ENCODE measurements at regions not wholly inside any gene's neighbourhood (a gene's known extent, or its start where the extent isn't known, plus 50 kb on each side); places are given as distances from the start of the nearest gene placed in this dataset.

- Histone ChIP-seq H3K36me3 (ENCODE audit: control insufficient read depth, insufficient read depth, low read length) (no peaks in the 10 kb centered on the region), H3K4me3 (ENCODE audit: low read depth, low read length) (no peak overlapping the region), H3K9ac (ENCODE audit: low read length) (no peak overlapping the region), H3K27ac (ENCODE audit: low read depth, low read length) (no peak overlapping the region), H3K27me3 (ENCODE audit: control insufficient read depth, insufficient read depth, low read length) (no peaks in the 10 kb centered on the region), H3K9me3 (ENCODE audit: control insufficient read depth, insufficient read depth, low read depth, low read length) (no peaks in the 10 kb centered on the region), H3K4me1 (ENCODE audit: control insufficient read depth, insufficient read depth, low read length) (peaks cover 10% of the 10 kb centered on the region)
Measured at GRCh38 chr2:180677200-180677599, 303.2 kb upstream of the UBE2E3 start.

GRCh38 chr2:180676520-180677025, 303.8 kb upstream of the UBE2E3 start:
- Histone ChIP-seq H3K4me3 (ENCODE audit: low read depth, low read length) (no peak overlapping the region), H3K9me3 (ENCODE audit: control insufficient read depth, insufficient read depth, low read depth, low read length) (no peaks in the 10 kb centered on the region), H3K36me3 (ENCODE audit: control insufficient read depth, insufficient read depth, low read length) (no peaks in the 10 kb centered on the region), H3K27me3 (ENCODE audit: control insufficient read depth, insufficient read depth, low read length) (no peaks in the 10 kb centered on the region), H3K27ac (ENCODE audit: low read depth, low read length) (no peak overlapping the region), H3K4me1 (ENCODE audit: control insufficient read depth, insufficient read depth, low read length) (peaks cover 10% of the 10 kb centered on the region), H3K9ac (ENCODE audit: low read length) (no peak overlapping the region)

- Histone ChIP-seq H3K36me3 (ENCODE audit: control insufficient read depth, insufficient read depth, low read length) (no peaks in the 10 kb centered on the region), H3K27me3 (ENCODE audit: control insufficient read depth, insufficient read depth, low read length) (no peaks in the 10 kb centered on the region), H3K4me3 (ENCODE audit: low read depth, low read length) (no peak overlapping the region), H3K4me1 (ENCODE audit: control insufficient read depth, insufficient read depth, low read length) (peaks cover 10% of the 10 kb centered on the region), H3K27ac (ENCODE audit: low read depth, low read length) (no peak overlapping the region), H3K9ac (ENCODE audit: low read length) (no peak overlapping the region), H3K9me3 (ENCODE audit: control insufficient read depth, insufficient read depth, low read depth, low read length) (no peaks in the 10 kb centered on the region)
Measured at GRCh38 chr2:180675170-180675569, 305.2 kb upstream of the UBE2E3 start.

- Histone ChIP-seq H3K4me3 (ENCODE audit: low read depth, low read length) (no peak overlapping the region), H3K9ac (ENCODE audit: low read length) (no peak overlapping the region), H3K9me3 (ENCODE audit: control insufficient read depth, insufficient read depth, low read depth, low read length) (no peaks in the 10 kb centered on the region), H3K4me1 (ENCODE audit: control insufficient read depth, insufficient read depth, low read length) (no peaks in the 10 kb centered on the region), H3K36me3 (ENCODE audit: control insufficient read depth, insufficient read depth, low read length) (no peaks in the 10 kb centered on the region), H3K27me3 (ENCODE audit: control insufficient read depth, insufficient read depth, low read length) (no peaks in the 10 kb centered on the region), H3K27ac (ENCODE audit: low read depth, low read length) (no peak overlapping the region)
Measured at GRCh38 chr2:180672377-180672776, 308.0 kb upstream of the UBE2E3 start.

- H3K36me3 ChIP-seq (ENCODE audit: control insufficient read depth, insufficient read depth, low read length) = no peaks in the 10 kb centered on the region
- no peaks in the 10 kb centered on the region for H3K4me1 ChIP-seq (ENCODE audit: control insufficient read depth, insufficient read depth, low read length)
- H3K9me3 ChIP-seq (ENCODE audit: control insufficient read depth, insufficient read depth, low read depth, low read length) = no peaks in the 10 kb centered on the region
- no peaks in the 10 kb centered on the region for H3K27me3 ChIP-seq (ENCODE audit: control insufficient read depth, insufficient read depth, low read length)
- H3K4me3 ChIP-seq (ENCODE audit: low read depth, low read length) = no peak overlapping the region
- H3K9ac ChIP-seq (ENCODE audit: low read length) = no peak overlapping the region
- H3K27ac ChIP-seq (ENCODE audit: low read depth, low read length) = no peak overlapping the region
Measured at GRCh38 chr2:180670302-180671003, 310.0 kb upstream of the UBE2E3 start.

GRCh38 chr2:180669016-180669415, 311.4 kb upstream of the UBE2E3 start:
- Histone ChIP-seq H3K4me3 (ENCODE audit: low read depth, low read length) (no peak overlapping the region), H3K36me3 (ENCODE audit: control insufficient read depth, insufficient read depth, low read length) (no peaks in the 10 kb centered on the region), H3K27me3 (ENCODE audit: control insufficient read depth, insufficient read depth, low read length) (no peaks in the 10 kb centered on the region), H3K9me3 (ENCODE audit: control insufficient read depth, insufficient read depth, low read depth, low read length) (no peaks in the 10 kb centered on the region), H3K9ac (ENCODE audit: low read length) (no peak overlapping the region), H3K4me1 (ENCODE audit: control insufficient read depth, insufficient read depth, low read length) (no peaks in the 10 kb centered on the region), H3K27ac (ENCODE audit: low read depth, low read length) (no peak overlapping the region)

GRCh38 chr2:180664507-180664906, 315.9 kb upstream of the UBE2E3 start:
- no peak overlapping the region for H3K9ac ChIP-seq (ENCODE audit: low read length)
- H3K9me3 ChIP-seq (ENCODE audit: control insufficient read depth, insufficient read depth, low read depth, low read length) = no peaks in the 10 kb centered on the region

GRCh38 chr2:180662941-180663471, 317.4 kb upstream of the UBE2E3 start:
- no peak overlapping the region for H3K4me3 ChIP-seq (ENCODE audit: low read depth, low read length)
- no peak overlapping the region for H3K9ac ChIP-seq (ENCODE audit: low read length)
- H3K9me3 ChIP-seq (ENCODE audit: control insufficient read depth, insufficient read depth, low read depth, low read length) = no peaks in the 10 kb centered on the region

More at GRCh38 chr2:180664507-180664906, 315.9 kb upstream of the UBE2E3 start:
- H3K27me3 ChIP-seq (ENCODE audit: control insufficient read depth, insufficient read depth, low read length) = no peaks in the 10 kb centered on the region
- H3K36me3 ChIP-seq (ENCODE audit: control insufficient read depth, insufficient read depth, low read length) = no peaks in the 10 kb centered on the region
- H3K27ac ChIP-seq (ENCODE audit: low read depth, low read length) = no peak overlapping the region
- H3K4me3 ChIP-seq (ENCODE audit: low read depth, low read length) = no peak overlapping the region
- no peaks in the 10 kb centered on the region for H3K4me1 ChIP-seq (ENCODE audit: control insufficient read depth, insufficient read depth, low read length)

GRCh38 chr2:180662521-180662920, 317.9 kb upstream of the UBE2E3 start:
- H3K4me3 ChIP-seq (ENCODE audit: low read depth, low read length) = no peak overlapping the region
- H3K9ac ChIP-seq (ENCODE audit: low read length) = no peak overlapping the region
- no peaks in the 10 kb centered on the region for H3K9me3 ChIP-seq (ENCODE audit: control insufficient read depth, insufficient read depth, low read depth, low read length)
- H3K4me1 ChIP-seq (ENCODE audit: control insufficient read depth, insufficient read depth, low read length) = no peaks in the 10 kb centered on the region
- H3K36me3 ChIP-seq (ENCODE audit: control insufficient read depth, insufficient read depth, low read length) = no peaks in the 10 kb centered on the region
- H3K27ac ChIP-seq (ENCODE audit: low read depth, low read length) = no peak overlapping the region
- no peaks in the 10 kb centered on the region for H3K27me3 ChIP-seq (ENCODE audit: control insufficient read depth, insufficient read depth, low read length)

More at GRCh38 chr2:180662941-180663471, 317.4 kb upstream of the UBE2E3 start:
- Histone ChIP-seq H3K4me1 (ENCODE audit: control insufficient read depth, insufficient read depth, low read length) (no peaks in the 10 kb centered on the region), H3K27ac (ENCODE audit: low read depth, low read length) (no peak overlapping the region), H3K27me3 (ENCODE audit: control insufficient read depth, insufficient read depth, low read length) (no peaks in the 10 kb centered on the region), H3K36me3 (ENCODE audit: control insufficient read depth, insufficient read depth, low read length) (no peaks in the 10 kb centered on the region)

GRCh38 chr2:180661686-180662030, 318.7 kb upstream of the UBE2E3 start:
- Histone ChIP-seq H3K9ac (ENCODE audit: low read length) (no peak overlapping the region), H3K36me3 (ENCODE audit: control insufficient read depth, insufficient read depth, low read length) (no peaks in the 10 kb centered on the region), H3K9me3 (ENCODE audit: control insufficient read depth, insufficient read depth, low read depth, low read length) (no peaks in the 10 kb centered on the region), H3K27ac (ENCODE audit: low read depth, low read length) (no peak overlapping the region), H3K4me1 (ENCODE audit: control insufficient read depth, insufficient read depth, low read length) (peaks cover 7% of the 10 kb centered on the region), H3K27me3 (ENCODE audit: control insufficient read depth, insufficient read depth, low read length) (no peaks in the 10 kb centered on the region), H3K4me3 (ENCODE audit: low read depth, low read length) (no peak overlapping the region)

GRCh38 chr2:180660881-180661685, 319.3 kb upstream of the UBE2E3 start:
- Histone ChIP-seq H3K9ac (ENCODE audit: low read length) (no peak overlapping the region), H3K36me3 (ENCODE audit: control insufficient read depth, insufficient read depth, low read length) (no peaks in the 10 kb centered on the region), H3K4me1 (ENCODE audit: control insufficient read depth, insufficient read depth, low read length) (peaks cover 11% of the 10 kb centered on the region), H3K9me3 (ENCODE audit: control insufficient read depth, insufficient read depth, low read depth, low read length) (no peaks in the 10 kb centered on the region), H3K27ac (ENCODE audit: low read depth, low read length) (no peak overlapping the region), H3K27me3 (ENCODE audit: control insufficient read depth, insufficient read depth, low read length) (no peaks in the 10 kb centered on the region), H3K4me3 (ENCODE audit: low read depth, low read length) (no peak overlapping the region)

Data from HUES6 (cell line).